Lower lobe of right lung (tissue), 2 donors: ENCODE measurements at regions not wholly inside any gene's neighbourhood (a gene's known extent, or its start where the extent isn't known, plus 50 kb on each side); places are given as distances from the start of the nearest gene placed in this dataset.

Experiments
- ATAC-seq, 2 donors: fragments of 200-7000 bp; cut with Tn5 transposase; one replicate each; pipeline ENCODE4 v1.9.1; 2020 to 2022; ENCODE audit warnings: mild to moderate bottlenecking in 2 of 2, moderate library complexity in 2 of 2
- DNase-seq: peaks from one replicate; pipeline ENCODE4 v3.0.0-alpha.2; 2020
- H3K27ac ChIP-seq: fragments of 200-600 bp; one replicate; pipeline ENCODE4 v1.8.0; 2022
- H3K27me3 ChIP-seq: fragments of 200-600 bp; one replicate; pipeline ENCODE4 v1.8.0; 2022; ENCODE audit warnings: low read depth
- H3K36me3 ChIP-seq: fragments of 200-600 bp; one replicate; pipeline ENCODE4 v1.8.0; 2022; ENCODE audit warnings: mild to moderate bottlenecking
- H3K4me1 ChIP-seq: fragments of 200-600 bp; one replicate; pipeline ENCODE4 v1.8.0; 2022
- H3K4me3 ChIP-seq: fragments of 200-600 bp; one replicate; pipeline ENCODE4 v1.8.0; 2022; ENCODE audit warnings: mild to moderate bottlenecking
- H3K9me3 ChIP-seq: fragments of 200-600 bp; one replicate; pipeline ENCODE4 v1.8.0; 2022
- intact Hi-C: fragments of 100-400 bp; cut with DNase I; formaldehyde crosslinking; loops from one replicate; pipeline ENCODE4 v1.11.0; 2022
- TF ChIP-seq, protein P1 (sequence below): fragments of 200-600 bp; IDR thresholded peaks from one replicate; pipeline ENCODE4 v1.8.0; 2022; ENCODE audit warnings: antibody characterized with exemption, mild to moderate bottlenecking
- donor health status: DM: no; HTN: yes; CAD: no; lungs with severe emphysema.

DNA sequence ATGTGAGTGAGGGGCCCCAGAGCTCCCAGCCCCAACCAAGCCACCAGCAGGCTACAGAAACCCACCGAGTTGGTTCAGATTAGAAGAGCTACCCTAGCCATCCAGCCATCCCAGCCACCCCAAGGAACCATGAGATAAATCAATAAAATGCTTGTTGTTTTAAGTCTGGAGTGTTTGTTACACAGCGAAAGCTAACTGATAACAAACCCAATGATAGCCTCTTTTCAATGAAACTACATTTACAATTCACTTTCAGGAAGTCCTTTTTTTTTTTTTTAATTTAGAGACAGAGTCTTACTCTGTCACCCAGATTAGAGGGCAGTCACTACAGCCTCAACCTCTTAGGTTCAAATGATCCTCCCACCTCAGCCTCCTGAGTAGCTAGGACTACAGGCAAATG lies 215.0 kb upstream of the ZFHX3 start:
- ATAC-seq, result no peak
- DNase-seq, result no peak
- Histone ChIP-seq H3K4me1 (no peaks in the 10 kb centered on the region), H3K27ac (no peak overlapping the region), H3K9me3 (no peaks in the 10 kb centered on the region), H3K4me3 (no peak overlapping the region), H3K27me3 (no peaks in the 10 kb centered on the region), H3K36me3 (no peaks in the 10 kb centered on the region)
- TF ChIP-seq, protein P1, sequence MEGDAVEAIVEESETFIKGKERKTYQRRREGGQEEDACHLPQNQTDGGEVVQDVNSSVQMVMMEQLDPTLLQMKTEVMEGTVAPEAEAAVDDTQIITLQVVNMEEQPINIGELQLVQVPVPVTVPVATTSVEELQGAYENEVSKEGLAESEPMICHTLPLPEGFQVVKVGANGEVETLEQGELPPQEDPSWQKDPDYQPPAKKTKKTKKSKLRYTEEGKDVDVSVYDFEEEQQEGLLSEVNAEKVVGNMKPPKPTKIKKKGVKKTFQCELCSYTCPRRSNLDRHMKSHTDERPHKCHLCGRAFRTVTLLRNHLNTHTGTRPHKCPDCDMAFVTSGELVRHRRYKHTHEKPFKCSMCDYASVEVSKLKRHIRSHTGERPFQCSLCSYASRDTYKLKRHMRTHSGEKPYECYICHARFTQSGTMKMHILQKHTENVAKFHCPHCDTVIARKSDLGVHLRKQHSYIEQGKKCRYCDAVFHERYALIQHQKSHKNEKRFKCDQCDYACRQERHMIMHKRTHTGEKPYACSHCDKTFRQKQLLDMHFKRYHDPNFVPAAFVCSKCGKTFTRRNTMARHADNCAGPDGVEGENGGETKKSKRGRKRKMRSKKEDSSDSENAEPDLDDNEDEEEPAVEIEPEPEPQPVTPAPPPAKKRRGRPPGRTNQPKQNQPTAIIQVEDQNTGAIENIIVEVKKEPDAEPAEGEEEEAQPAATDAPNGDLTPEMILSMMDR, result no peak
- intact Hi-C loops, result no loop called here

DNA sequence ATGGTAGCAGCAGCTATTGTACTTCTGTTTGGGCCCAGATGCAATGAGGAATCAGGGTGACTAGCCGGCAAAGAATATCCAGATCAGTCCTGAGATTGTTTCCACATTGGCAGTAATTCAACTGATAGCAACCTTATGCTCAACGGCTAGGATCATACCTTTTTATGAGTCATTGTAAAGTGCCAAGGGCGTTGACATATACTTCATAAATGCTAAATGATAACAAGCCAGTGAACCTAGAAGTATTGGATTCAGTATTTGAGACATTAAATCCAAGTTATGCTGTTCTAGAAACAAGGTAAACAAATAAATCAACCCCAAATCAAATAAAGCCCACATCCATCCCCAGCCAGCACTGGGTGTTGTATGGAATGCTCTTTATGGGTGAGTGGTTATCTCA lies 207.1 kb upstream of the ZFHX3 start:
- no peaks in the 10 kb centered on the region for H3K36me3 ChIP-seq
- H3K27ac ChIP-seq, result no peak overlapping the region
- H3K9me3 ChIP-seq, result no peaks in the 10 kb centered on the region
- ATAC-seq (no peak), DNase-seq (no peak)
- H3K4me3 ChIP-seq, result no peak overlapping the region
- TF ChIP-seq, protein P1, result no peak
- intact Hi-C loops, result no loop called here
- H3K4me1 ChIP-seq, result no peaks in the 10 kb centered on the region
- H3K27me3 ChIP-seq, result no peaks in the 10 kb centered on the region

DNA sequence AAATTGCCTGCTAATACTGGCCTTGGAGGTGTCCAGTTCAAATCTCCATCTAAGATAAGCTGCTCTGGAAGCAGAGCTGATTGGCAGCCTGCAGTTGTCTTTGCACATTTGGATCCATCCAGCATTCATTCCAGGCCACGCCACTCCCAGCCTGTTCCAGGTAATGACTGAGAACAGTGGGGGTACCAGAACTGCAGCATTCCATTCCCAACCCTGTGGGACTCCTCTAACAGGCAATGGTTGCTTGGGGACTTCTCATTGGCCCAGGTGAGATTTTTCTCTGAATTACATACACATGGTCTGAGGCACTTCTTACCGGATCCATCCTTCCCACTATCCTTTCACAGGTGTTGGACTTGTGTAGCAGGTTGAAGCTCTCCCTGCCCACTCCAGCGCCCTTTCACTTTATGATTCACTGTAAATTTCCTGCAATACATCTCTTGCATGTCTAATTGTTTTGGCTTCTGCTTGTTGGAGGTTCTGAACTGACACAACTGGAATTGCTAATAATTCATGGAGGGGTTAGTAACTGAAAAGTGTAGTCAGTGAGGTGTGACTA lies 206.1 kb upstream of the ZFHX3 start:
- Histone ChIP-seq H3K9me3 (no peaks in the 10 kb centered on the region), H3K27me3 (no peaks in the 10 kb centered on the region), H3K4me1 (no peaks in the 10 kb centered on the region), H3K36me3 (no peaks in the 10 kb centered on the region), H3K27ac (no peak overlapping the region), H3K4me3 (no peak overlapping the region)
- TF ChIP-seq, protein P1, result no peak
- no peak for ATAC-seq
- no peak for DNase-seq
- intact Hi-C loops, result no loop called here

DNA sequence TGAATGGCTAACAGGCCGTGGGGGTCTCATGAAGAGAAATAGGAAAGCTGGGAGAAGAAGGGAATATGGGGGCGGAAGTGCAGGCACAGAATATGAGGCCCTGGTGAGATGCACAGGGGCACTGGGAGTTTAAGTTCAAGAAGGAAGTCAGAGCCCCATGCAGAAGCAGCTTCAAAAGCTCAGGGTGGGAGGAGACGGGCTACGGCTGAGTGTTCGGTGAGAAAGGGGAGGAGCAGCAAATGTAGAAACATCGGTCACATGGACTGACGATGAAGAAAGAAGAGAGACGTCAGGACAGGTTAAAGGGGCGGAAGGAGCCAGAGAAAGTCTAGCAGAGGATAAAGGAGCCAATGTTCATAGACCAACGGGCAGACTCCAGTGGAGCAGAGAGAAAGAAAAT lies 204.5 kb upstream of the ZFHX3 start:
- H3K4me3 ChIP-seq, result no peak overlapping the region
- ATAC-seq (no peak), DNase-seq (no peak)

DNA sequence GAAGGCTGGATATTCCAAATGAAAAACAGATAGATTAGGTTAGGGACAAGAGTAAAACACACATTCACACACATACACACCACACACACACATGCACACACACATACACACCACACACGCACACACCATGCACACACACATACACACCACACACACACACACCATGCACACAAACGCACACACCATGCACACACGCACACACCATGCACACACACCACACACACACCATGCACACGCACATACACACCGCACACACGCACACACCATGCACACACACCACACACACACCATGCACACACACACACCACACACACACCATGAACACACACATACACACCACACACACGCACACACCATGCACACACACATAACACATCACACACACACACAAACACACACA lies 203.7 kb upstream of the ZFHX3 start:
- no peaks in the 10 kb centered on the region for H3K27me3 ChIP-seq
- H3K27ac ChIP-seq, result no peak overlapping the region
- DNase-seq, result no peak
- H3K4me1 ChIP-seq, result no peaks in the 10 kb centered on the region
- H3K36me3 ChIP-seq, result no peaks in the 10 kb centered on the region
- ATAC-seq, result no peak
- no peak overlapping the region for H3K4me3 ChIP-seq
- TF ChIP-seq, protein P1, result no peak
- intact Hi-C loops, result no loop called here
- H3K9me3 ChIP-seq, result no peaks in the 10 kb centered on the region

More for the DNA sequence above, 204.5 kb upstream of the ZFHX3 start:
- intact Hi-C loops, result no loop called here
- H3K27me3 ChIP-seq, result no peaks in the 10 kb centered on the region
- no peaks in the 10 kb centered on the region for H3K4me1 ChIP-seq
- no peak overlapping the region for H3K27ac ChIP-seq
- H3K9me3 ChIP-seq, result no peaks in the 10 kb centered on the region
- TF ChIP-seq, protein P1, result no peak
- H3K36me3 ChIP-seq, result no peaks in the 10 kb centered on the region

DNA sequence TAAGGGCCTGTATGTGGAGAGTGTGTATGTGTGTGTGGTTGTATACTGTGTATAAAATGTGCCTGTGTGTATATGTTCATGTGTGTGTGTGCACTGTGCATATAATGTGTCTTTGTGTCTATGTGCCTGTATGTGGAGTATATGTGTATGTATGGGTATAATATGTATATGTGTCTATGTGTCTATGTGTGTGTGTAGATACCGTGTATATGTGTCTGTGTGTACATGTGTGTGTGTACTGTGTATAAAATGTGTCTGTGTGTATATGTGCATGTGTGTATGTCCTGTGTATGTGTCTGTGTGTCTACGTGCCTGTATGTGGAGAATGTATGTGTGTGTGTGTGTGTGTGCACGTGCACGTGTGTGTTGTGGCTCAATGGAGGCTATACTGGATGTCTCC lies 200.4 kb upstream of the ZFHX3 start:
- ATAC-seq (no peak), DNase-seq (no peak)
- Histone ChIP-seq H3K4me3 (no peak overlapping the region), H3K27ac (no peak overlapping the region), H3K27me3 (no peaks in the 10 kb centered on the region), H3K4me1 (no peaks in the 10 kb centered on the region), H3K36me3 (no peaks in the 10 kb centered on the region), H3K9me3 (no peaks in the 10 kb centered on the region)
- intact Hi-C loops, result no loop called here
- TF ChIP-seq, protein P1, result no peak
